SKM-1 treated with dmso at 0.1 percent for 144 hours (cell line): ENCODE measurements at regions not wholly inside any gene's neighbourhood (a gene's known extent, or its start where the extent isn't known, plus 50 kb on each side); places are given as distances from the start of the nearest gene placed in this dataset.
"Not testable (repeated sequence)": the region's sequence is repeated elsewhere in the genome, so short reads cannot be mapped to it uniquely, and the experiment has no call there.

ENCODE experiments used
- DNase-seq: peaks from one replicate; lab custom pipeline; 2025; ENCODE audit not compliant: unreplicated experiment; lab: John Stamatoyannopoulos, UW

- no peak for DNase-seq
These were observed 122.0 kb downstream of the GLUD2 start for GRCh38 chrX:121169099-121170035.

- DNase-seq, result no peak
These were observed 125.3 kb downstream of the GLUD2 start for GRCh38 chrX:121172703-121173102.

DNA sequence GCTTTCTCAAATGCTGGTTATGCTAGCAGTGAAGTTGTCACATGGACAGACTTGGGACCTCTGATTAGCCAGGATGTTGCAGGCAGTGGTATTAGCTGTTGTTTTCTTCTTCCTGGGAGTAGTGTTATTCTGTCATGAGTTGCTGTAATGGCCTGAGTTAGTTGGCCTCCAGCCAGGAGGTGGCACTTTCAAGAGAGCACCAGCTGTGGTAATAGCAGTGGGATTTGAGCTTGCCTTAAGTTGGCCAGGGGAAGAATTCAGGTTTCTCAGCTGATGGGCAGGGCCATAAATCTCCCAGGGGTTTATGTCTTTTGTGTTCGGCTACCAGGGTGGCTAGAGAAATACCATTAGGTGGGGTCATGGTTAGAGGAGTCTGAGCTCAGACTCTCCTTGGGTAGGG lies 132.6 kb downstream of the GLUD2 start:
- no peak for DNase-seq

- no peak for DNase-seq
These were observed 144.4 kb downstream of the GLUD2 start for GRCh38 chrX:121191779-121192178.

- no peak for DNase-seq
These were observed 148.3 kb downstream of the GLUD2 start for GRCh38 chrX:121195719-121196118.

DNA sequence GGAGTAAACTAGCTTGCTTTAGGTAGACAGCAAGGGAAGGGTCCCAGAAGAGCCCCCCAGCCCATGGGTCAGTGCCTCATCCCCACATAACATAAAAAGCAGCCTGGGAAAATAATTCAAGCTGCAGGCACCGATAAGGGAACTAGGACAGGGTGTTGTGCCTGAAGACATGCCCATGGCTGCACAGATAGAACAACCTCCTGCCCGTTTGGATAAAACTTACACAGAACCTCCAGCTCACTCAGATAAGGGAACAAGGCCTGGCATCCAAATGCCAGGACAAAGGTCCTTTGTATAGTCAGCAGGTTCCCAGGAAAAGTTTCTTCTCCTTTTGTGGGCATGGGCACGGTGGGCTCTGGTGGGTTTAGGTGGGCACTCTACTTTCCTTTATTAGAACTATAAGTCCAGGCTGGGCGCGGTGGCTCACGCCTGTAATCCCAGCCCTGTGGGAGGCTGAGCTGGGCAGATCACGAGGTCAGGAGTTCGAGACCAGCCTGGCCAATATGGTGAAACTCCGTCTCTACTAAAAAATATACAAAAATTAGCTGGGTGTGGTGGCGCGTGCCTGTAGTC lies 149.5 kb downstream of the GLUD2 start:
- DNase-seq, result not testable (repeated sequence)

GRCh38 chrX:121208563-121208962 lies 161.2 kb downstream of the GLUD2 start:
- no peak for DNase-seq

GRCh38 chrX:121216641-121217374 lies 169.4 kb downstream of the GLUD2 start:
- DNase-seq, result no peak

DNA sequence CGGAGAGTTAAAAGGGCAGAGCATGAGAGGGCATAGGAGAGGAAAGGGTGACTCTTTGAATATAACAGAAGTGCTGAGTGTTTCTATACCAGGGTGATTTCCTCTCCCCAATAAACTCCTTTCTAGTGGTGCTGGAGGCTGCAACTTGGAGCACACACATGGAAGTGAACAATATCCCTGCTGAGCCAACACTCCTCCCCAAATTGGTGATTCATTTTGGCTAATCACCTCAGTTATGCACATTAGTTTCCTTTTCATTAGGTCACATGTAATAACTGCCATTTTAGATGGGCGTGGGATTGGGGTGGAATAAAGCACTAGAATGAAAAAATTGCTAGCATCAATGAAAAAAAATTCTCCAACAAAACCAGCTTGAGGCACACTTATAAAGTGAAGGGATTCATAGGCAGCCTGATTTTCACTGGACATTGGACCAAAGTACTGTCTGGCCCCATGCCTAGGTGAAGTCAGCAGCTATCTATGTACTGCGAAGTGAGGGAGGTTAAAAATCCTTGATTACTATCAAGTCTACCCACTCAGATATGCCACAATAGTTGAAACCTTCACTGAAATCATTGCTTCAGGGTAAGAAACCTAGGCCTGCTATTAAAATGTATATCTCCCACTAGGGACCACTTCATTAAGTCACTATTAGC lies 174.0 kb downstream of the GLUD2 start:
- DNase-seq, result no peak

DNA sequence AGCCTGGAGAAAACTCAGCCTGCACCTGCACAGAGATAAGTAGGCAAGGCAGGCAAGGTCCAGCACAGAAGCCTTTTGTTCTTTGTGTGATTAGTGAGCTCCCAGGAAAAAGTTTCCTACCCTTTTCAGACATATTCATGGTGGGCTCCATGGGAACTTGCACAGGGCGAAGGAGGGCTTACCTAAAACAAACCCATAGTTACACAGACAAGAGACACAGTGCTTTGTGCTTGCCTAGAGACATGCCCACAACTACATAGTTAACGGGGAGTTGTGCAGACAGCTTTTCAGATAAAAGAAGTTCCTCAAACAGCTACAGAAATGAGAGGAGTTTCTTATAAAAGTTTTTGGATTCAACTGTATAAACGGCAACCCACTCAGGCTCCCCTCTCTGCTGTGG lies 180.5 kb downstream of the GLUD2 start:
- no peak for DNase-seq

- DNase-seq, result no peak
These were observed 184.4 kb downstream of the GLUD2 start for GRCh38 chrX:121231566-121232358.

DNA sequence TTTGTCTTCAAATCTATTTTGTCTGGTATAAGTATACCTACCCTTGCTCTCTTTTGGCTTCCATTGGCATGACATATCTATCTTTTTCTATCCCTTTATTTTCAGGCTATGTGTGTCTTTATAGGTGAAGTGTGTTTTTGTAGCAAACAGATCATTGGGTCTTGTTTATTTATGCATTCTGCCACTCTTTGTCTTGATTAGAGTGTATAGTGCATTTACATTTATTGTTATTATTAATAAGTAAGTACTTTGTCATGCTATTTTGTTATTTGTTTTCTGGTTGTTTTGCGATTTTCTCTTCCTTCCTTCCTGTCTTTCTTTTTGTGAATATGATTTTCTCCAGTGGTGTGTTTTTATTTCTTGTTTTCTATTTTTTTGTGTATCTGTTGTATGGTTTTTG lies 188.6 kb downstream of the GLUD2 start:
- no peak for DNase-seq

- no peak for DNase-seq
These were observed 190.7 kb downstream of the GLUD2 start for GRCh38 chrX:121238093-121238492.

DNA sequence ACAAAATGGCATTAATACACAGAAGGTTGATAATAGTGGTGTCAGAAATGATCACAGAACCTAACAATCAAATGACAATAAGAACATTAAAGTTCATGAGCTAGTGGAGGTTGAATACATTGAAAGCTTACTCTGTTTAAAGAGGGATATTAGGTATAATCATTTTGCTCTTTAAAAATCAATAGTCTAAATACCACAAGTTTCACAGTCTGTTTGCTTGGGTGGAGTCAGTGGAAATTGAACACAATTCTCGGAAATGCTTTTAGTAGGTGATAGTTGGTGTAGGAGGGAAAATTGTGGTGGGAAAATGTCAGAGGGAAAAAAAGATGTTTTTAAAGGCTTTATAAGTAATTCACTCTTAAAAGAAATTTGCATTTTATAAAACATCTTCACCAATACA lies 197.1 kb downstream of the GLUD2 start:
- DNase-seq, result no peak

- DNase-seq, result no peak
These were observed 198.4 kb downstream of the GLUD2 start for GRCh38 chrX:121245763-121246162.

DNA sequence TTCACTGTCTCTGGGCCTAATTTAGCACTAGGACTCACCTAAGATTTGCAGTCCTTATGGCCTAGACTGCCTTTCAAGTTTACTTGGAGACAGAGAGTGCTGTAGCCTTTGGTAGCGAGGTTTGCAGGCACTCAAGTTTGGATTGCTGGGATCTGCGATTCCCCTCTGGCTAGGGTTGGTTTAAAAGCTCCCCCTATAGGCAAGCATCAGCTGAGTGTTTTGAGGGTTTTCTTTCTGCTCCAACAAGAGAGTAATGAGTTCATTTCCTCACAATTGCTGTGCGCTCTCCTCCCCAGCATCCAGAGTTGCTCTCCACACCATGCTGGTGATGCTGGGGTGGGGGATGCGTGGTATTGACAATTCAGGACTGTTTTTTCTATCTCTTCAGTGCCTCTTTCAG lies 206.9 kb downstream of the GLUD2 start:
- no peak for DNase-seq

GRCh38 chrX:121256647-121257046 lies 209.2 kb downstream of the GLUD2 start:
- DNase-seq, result no peak

DNA sequence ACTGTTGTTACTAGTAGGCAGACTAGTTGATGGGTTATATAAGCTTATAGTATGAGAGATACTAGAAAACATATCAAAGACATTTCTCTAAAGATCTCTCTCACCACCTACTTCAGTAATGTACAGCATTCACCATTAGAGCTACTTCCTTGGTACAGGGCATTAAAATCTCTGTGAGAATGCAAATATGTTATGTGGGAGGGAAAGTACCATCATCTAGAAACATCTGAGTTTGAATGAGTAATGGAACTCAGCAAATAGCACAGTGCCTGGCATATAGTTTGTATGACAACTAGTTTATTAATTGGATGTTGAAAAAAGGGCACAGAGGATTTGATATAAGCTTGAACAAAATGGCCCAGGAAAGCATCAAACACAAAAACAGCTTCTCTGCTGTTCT lies 211.1 kb downstream of the GLUD2 start:
- DNase-seq, result no peak

GRCh38 chrX:121259170-121259569 lies 211.8 kb downstream of the GLUD2 start:
- DNase-seq, result no peak

DNA sequence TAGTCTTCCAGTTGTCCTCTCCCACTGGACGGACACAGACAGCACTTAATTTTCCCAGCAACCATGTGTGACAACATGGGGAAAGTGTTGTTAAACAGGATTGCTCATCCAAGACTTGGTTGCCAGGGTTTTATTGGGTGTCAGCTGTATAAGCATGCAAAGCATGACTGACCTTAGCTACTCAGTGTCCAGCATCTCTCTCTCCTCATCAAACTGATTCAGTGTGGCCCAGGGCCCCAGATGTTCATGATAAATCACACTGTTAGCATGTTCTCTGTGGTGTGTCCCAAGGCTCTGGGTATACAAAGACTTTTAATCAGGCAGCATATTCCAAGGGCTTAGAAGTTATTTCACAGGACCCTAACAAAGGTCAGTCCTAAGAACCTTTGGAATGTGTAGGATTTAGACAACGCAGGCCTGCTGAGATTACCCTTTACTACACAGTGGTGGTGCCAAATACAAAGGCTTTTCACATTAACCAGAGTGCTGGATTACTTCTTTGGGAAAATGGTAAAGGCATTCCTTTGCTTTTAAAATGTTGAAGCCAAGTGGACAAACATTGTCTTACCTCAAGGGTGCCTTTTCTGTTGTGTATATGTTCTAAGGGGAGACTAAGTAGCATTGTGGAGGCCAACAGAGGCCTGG lies 213.3 kb downstream of the GLUD2 start:
- DNase-seq, result no peak
